ENCODE measurements at regions not wholly inside any gene's neighbourhood (a gene's known extent, or its start where the extent isn't known, plus 50 kb on each side); places are given as distances from the start of the nearest gene placed in this dataset.
A peak's percentile ranks its signal among the peaks of the same experiment; 100 is the strongest.

- H2BK120ac ChIP-seq (replicated peaks; ENCODE audit: low read depth, low read length) = no peak overlapping the region
- H3K4ac ChIP-seq (replicated peaks; ENCODE audit: insufficient read length, low read depth, low read length) = no peak overlapping the region
- H3K4me1 ChIP-seq (replicated peaks in 1 of 4; ENCODE audit: control insufficient read depth in 3 of 4, insufficient read depth in 4 of 4, low read length in 3 of 4) = no peaks in the 10 kb centered on the region
- H3K9ac ChIP-seq (replicated peaks in 1 of 4; ENCODE audit: extremely low read depth in 1 of 4, low read depth in 3 of 4, low read length in 3 of 4) = no peak overlapping the region
- H3K23me2 ChIP-seq (ENCODE audit: low read depth, low read length) = no peaks in the 10 kb centered on the region
- DNase-seq (ENCODE audit: low read depth in 1 of 2, low spot score in 2 of 2) (no peak), FAIRE-seq (no peak)
- H3K27me3 ChIP-seq (replicated peaks in 1 of 4; ENCODE audit: control insufficient read depth in 3 of 4, extremely low read depth in 1 of 4, insufficient read depth in 3 of 4, low read length in 3 of 4) = no peaks in the 10 kb centered on the region
- no peak overlapping the region for H3K56ac ChIP-seq (replicated peaks; ENCODE audit: insufficient read length, low read depth, low read length)
- CTCF ChIA-PET (ENCODE audit: partially characterized antibody) = interaction anchor here (1.1 kb wide), 1 partner anchor 365 kb away, joined by 3 read pairs; no protein-coding TSS in a partner anchor
- POLR2A ChIA-PET (ENCODE audit: partially characterized antibody) = no interaction called here
- no peaks in the 10 kb centered on the region for H3K9me3 ChIP-seq (ENCODE audit: insufficient read depth in 2 of 2, low read depth in 1 of 2, low read length in 1 of 2)
- H2BK5ac ChIP-seq (ENCODE audit: low read depth, low read length) = no peak overlapping the region
- H3K4me2 ChIP-seq (ENCODE audit: insufficient read depth in 1 of 2, low read depth in 2 of 2, low read length in 2 of 2) = no peak overlapping the region
- H3K79me1 ChIP-seq (ENCODE audit: low read depth, low read length) = no peaks in the 10 kb centered on the region
- no peaks in the 10 kb centered on the region for H4K20me1 ChIP-seq (replicated peaks in 1 of 2; ENCODE audit: control insufficient read depth in 1 of 2, insufficient read depth in 2 of 2, low read length in 2 of 2)
- no peak overlapping the region for H2AK5ac ChIP-seq (ENCODE audit: low read depth, low read length)
- no peak overlapping the region for H3K14ac ChIP-seq (ENCODE audit: insufficient read length)
- H3K36me3 ChIP-seq (ENCODE audit: control insufficient read depth in 2 of 4, insufficient read depth in 4 of 4, low read length in 3 of 4) = no peaks in the 10 kb centered on the region
- no peak overlapping the region for H2BK12ac ChIP-seq (ENCODE audit: low read depth, low read length)
- no peak overlapping the region for H2BK20ac ChIP-seq (ENCODE audit: low read length)
- no peak overlapping the region for H2BK15ac ChIP-seq (ENCODE audit: low read length)
- no peak overlapping the region for H3K23ac ChIP-seq (ENCODE audit: insufficient read length)
- peak overlapping the region; percentile 62; the same call in 1 of the 2 replicates for H2AFZ ChIP-seq (ENCODE audit: low read length)
- no peak overlapping the region for H3K27ac ChIP-seq (ENCODE audit: low read depth, low read length)
- no peak overlapping the region for H4K8ac ChIP-seq (ENCODE audit: extremely low read depth, insufficient read depth, low read length)
- H3K4me3 ChIP-seq (ENCODE audit: extremely low read depth in 1 of 4, insufficient read depth in 2 of 4, low read depth in 3 of 4, low read length in 4 of 4) = no peak overlapping the region
- H4K91ac ChIP-seq (replicated peaks; ENCODE audit: insufficient read length, low read length) = no peak overlapping the region
- H3K18ac ChIP-seq (ENCODE audit: extremely low read depth, low read length) = no peak overlapping the region
- H3K79me2 ChIP-seq (ENCODE audit: control insufficient read depth in 1 of 2, insufficient read depth in 2 of 2, low read length in 2 of 2) = no peaks in the 10 kb centered on the region
- no peak overlapping the region for H4K5ac ChIP-seq (ENCODE audit: insufficient read length, low read depth, low read length)
- WGBS, 2 experiments (ENCODE audit: extremely low coverage in 1 of 2, insufficient coverage in 1 of 2, insufficient read length in 1 of 2, insufficient replicate concordance in 2 of 2, low coverage in 1 of 2, low lambda C conversion rate in 2 of 2, missing lambda C conversion rate in 1 of 2) = 90% methylated on average over 3 of the region's 3 CpGs; no CpG with 5 or more reads in 1 of the 2 experiments
- TF ChIP-seq RFX5 (IDR thresholded peaks at IDR 0.05; ENCODE audit: borderline replicate concordance, low read depth, low read length) (no peak), NRF1 (IDR thresholded peaks at IDR 0.05; ENCODE audit: low read depth, low read length) (no peak), HDAC6 (IDR thresholded peaks at IDR 0.05; ENCODE audit: low read depth, low read length) (no peak), SAP30 (IDR thresholded peaks at IDR 0.05; ENCODE audit: insufficient read depth, insufficient replicate concordance, low read length) (no peak), SIRT6 (IDR thresholded peaks at IDR 0.05; ENCODE audit: low read length) (no peak), E2F6 (IDR thresholded peaks at IDR 0.05) (no peak), SRF (IDR thresholded peaks at IDR 0.05; ENCODE audit: low read depth, low read length) (no peak), KDM4A (IDR thresholded peaks at IDR 0.05; ENCODE audit: low read depth, low read length, severe bottlenecking) (no peak), EZH2 (IDR thresholded peaks at IDR 0.05; ENCODE audit: low read depth, low read length, severe bottlenecking) (no peak), RNF2 (IDR thresholded peaks at IDR 0.05; ENCODE audit: borderline replicate concordance, low read depth, low read length, missing control alignments, poor library complexity, severe bottlenecking) (no peak), CREB1 (IDR thresholded peaks at IDR 0.05) (no peak), ZNF274 (IDR thresholded peaks at IDR 0.05; ENCODE audit: borderline replicate concordance, extremely low read depth, low read length) (no peak)
Observed at GRCh38 chr5:89313804-89314588, 431.0 kb upstream of the MEF2C start.
